K562 (cell line): ENCODE measurements at regions not wholly inside any gene's neighbourhood (a gene's known extent, or its start where the extent isn't known, plus 50 kb on each side); places are given as distances from the start of the nearest gene placed in this dataset.

Experiments
- EGR1 ChIP-seq: fragments of 450-650 bp; conservative IDR thresholded peaks from 2 replicates; pipeline ENCODE4 v1.6.1; 2017; ENCODE audit warnings: mild to moderate bottlenecking
- POLR2A ChIP-seq: fragments of 450-650 bp; conservative IDR thresholded peaks from 2 replicates; pipeline ENCODE4 v1.6.1; 2016
- RAD21 ChIP-seq, 2 experiments: fragments of 250-450 bp in 1 of 2; fragments of 450-650 bp in 1 of 2; sonication (Bioruptor Pico) in 1 of 2; formaldehyde crosslinking in 1 of 2; IDR thresholded peaks in 1 of 2; conservative IDR thresholded peaks in 1 of 2; 2 replicates each; pipeline versions ENCODE4 v1.4.0 to v1.8.0; 2020 to 2022; ENCODE audit warnings: mild to moderate bottlenecking in 2 of 2, moderate library complexity in 1 of 2
- RBBP5 ChIP-seq: fragments of 200-600 bp; sonication (generic); IDR thresholded peaks from 2 replicates; pipeline ENCODE4 v1.6.1; 2012; ENCODE audit warnings: borderline replicate concordance, mild to moderate bottlenecking, low read length, control low read depth, inconsistent platforms; ENCODE audit not compliant: insufficient read depth, poor library complexity, severe bottlenecking
- UBTF ChIP-seq, 2 experiments: IDR thresholded peaks; 2 replicates each; pipeline ENCODE4 v1.6.1; 2012; ENCODE audit warnings: improper control_type of control experiment in 2 of 2, low read depth in 2 of 2, low read length in 2 of 2, borderline replicate concordance in 1 of 2
- ZBTB43 ChIP-seq: sonication (generic); formaldehyde crosslinking; IDR thresholded peaks from 2 replicates; pipeline ENCODE4 v1.8.0; 2023; ENCODE audit warnings: mild to moderate bottlenecking, missing genetic modification reagents
- ZNF41 ChIP-seq: fragments of 250-450 bp; sonication (Bioruptor Pico); conservative IDR thresholded peaks from 2 replicates; pipeline ENCODE4 v1.4.0; 2020; ENCODE audit warnings: mild to moderate bottlenecking
- ZNF668 ChIP-seq: fragments of 250-450 bp; sonication (Bioruptor Pico); IDR thresholded peaks from 2 replicates; pipeline ENCODE4 v1.8.0; 2022; ENCODE audit warnings: mild to moderate bottlenecking, inconsistent platforms
- ZSCAN29 ChIP-seq: fragments of 450-650 bp; IDR thresholded peaks from 2 replicates; pipeline ENCODE4 v1.6.1; 2017
- TF ChIP-seq, protein P1 (sequence below), 3 experiments: IDR thresholded peaks in 2 of 3; conservative IDR thresholded peaks in 1 of 3; 2 replicates each; pipeline ENCODE4 v1.5.1; 2011 to 2012; ENCODE audit warnings: low read length in 3 of 3, mild to moderate bottlenecking in 3 of 3, control low read depth in 2 of 3, improper control_type of control experiment in 1 of 3, inconsistent platforms in 1 of 3, low read depth in 1 of 3, mixed read lengths in 1 of 3, moderate library complexity in 1 of 3; ENCODE audit not compliant: insufficient read depth in 2 of 3

- no peak for TF ChIP-seq ZNF41 (CRISPR knock-in tag)
- TF ChIP-seq ZNF668 (CRISPR knock-in tag) = no peak
- TF ChIP-seq RAD21 (CRISPR knock-in tag; conservative IDR thresholded peaks at IDR 0.05 in 1 of 2, IDR thresholded peaks at IDR 0.05 in 1 of 2) = no peak
- TF ChIP-seq, protein P1, sequence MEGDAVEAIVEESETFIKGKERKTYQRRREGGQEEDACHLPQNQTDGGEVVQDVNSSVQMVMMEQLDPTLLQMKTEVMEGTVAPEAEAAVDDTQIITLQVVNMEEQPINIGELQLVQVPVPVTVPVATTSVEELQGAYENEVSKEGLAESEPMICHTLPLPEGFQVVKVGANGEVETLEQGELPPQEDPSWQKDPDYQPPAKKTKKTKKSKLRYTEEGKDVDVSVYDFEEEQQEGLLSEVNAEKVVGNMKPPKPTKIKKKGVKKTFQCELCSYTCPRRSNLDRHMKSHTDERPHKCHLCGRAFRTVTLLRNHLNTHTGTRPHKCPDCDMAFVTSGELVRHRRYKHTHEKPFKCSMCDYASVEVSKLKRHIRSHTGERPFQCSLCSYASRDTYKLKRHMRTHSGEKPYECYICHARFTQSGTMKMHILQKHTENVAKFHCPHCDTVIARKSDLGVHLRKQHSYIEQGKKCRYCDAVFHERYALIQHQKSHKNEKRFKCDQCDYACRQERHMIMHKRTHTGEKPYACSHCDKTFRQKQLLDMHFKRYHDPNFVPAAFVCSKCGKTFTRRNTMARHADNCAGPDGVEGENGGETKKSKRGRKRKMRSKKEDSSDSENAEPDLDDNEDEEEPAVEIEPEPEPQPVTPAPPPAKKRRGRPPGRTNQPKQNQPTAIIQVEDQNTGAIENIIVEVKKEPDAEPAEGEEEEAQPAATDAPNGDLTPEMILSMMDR (IDR thresholded peaks at IDR 0.05 in 2 of 3, conservative IDR thresholded peaks at IDR 0.05 in 1 of 3; ENCODE audit: insufficient read depth in 2 of 3, low read depth in 1 of 3, low read length in 3 of 3) = no peak
- no peak for TF ChIP-seq ZSCAN29
- no peak for TF ChIP-seq UBTF (IDR thresholded peaks at IDR 0.05; ENCODE audit: borderline replicate concordance in 1 of 2, low read depth in 2 of 2, low read length in 2 of 2)
- TF ChIP-seq POLR2A = no peak
- no peak for TF ChIP-seq RBBP5
- TF ChIP-seq EGR1 = no peak
- no peak for TF ChIP-seq ZBTB43 (CRISPR knock-in tag)
Observed at GRCh38 chr9:11275158-11275695, 662.4 kb upstream of the PTPRD start.
